PC-3 (cell line): ENCODE measurements at regions not wholly inside any gene's neighbourhood (a gene's known extent, or its start where the extent isn't known, plus 50 kb on each side); places are given as distances from the start of the nearest gene placed in this dataset.

Experiments
- ATAC-seq: fragments of 200-7000 bp; cut with Tn5 transposase; 2 replicates; pipeline ENCODE4 v1.9.1; 2020; ENCODE audit warnings: mild to moderate bottlenecking, moderate library complexity
- BruUV-seq: library from RNA; stranded (reverse); fragments of 400-500 nt; replicated peaks from 2 replicates; lab custom pipeline; 2021; lab: Mats Ljungman, UMichigan
- CTCF ChIA-PET: fragments of 300-600 bp; sonication (Branson Sonifier 250); formaldehyde crosslinking; loops from one replicate; lab custom pipeline; 2022; ENCODE audit warnings: antibody characterized with exemption; lab: Charles Lee
- POLR2A ChIA-PET: fragments of 300-600 bp; sonication (Branson Sonifier 250); formaldehyde crosslinking; loops from one replicate; lab custom pipeline; 2022; ENCODE audit warnings: antibody characterized with exemption; ENCODE audit not compliant: unreplicated experiment; lab: Charles Lee
- DNase-seq: peaks from one replicate; pipeline ENCODE4 v3.0.0-alpha.2; 2015
- H2AFZ ChIP-seq: fragments of 300-600 bp; sonication (generic); 2 replicates; pipeline ENCODE4 v1.6.0; 2016; ENCODE audit warnings: antibody characterized with exemption, low read length
- H3F3A ChIP-seq: fragments of 300-600 bp; sonication (generic); one replicate; pipeline ENCODE4 v1.6.0; 2017; ENCODE audit warnings: antibody characterized with exemption, low read length, control low read depth, mild to moderate bottlenecking; ENCODE audit not compliant: unreplicated experiment
- H3K27ac ChIP-seq: fragments of 300-600 bp; sonication (generic); 2 replicates; pipeline ENCODE4 v1.5.1; 2016; ENCODE audit warnings: mild to moderate bottlenecking, low read length
- H3K27me3 ChIP-seq: fragments of 300-600 bp; sonication (generic); 2 replicates; pipeline ENCODE4 v1.6.1; 2016; ENCODE audit warnings: low read length, mixed read lengths
- H3K36me3 ChIP-seq: fragments of 300-600 bp; sonication (generic); 2 replicates; pipeline ENCODE4 v1.6.1; 2016; ENCODE audit warnings: low read depth, mixed run types, low read length, mixed read lengths
- H3K4me1 ChIP-seq: fragments of 300-600 bp; sonication (generic); 2 replicates; pipeline ENCODE4 v1.5.1; 2016; ENCODE audit warnings: low read length; ENCODE audit not compliant: insufficient read depth
- H3K4me2 ChIP-seq: fragments of 300-600 bp; sonication (generic); 2 replicates; pipeline ENCODE4 v1.6.0; 2016; ENCODE audit warnings: low read length
- H3K4me3 ChIP-seq: fragments of 300-600 bp; sonication (generic); 2 replicates; pipeline ENCODE4 v1.5.1; 2016; ENCODE audit warnings: mild to moderate bottlenecking, low read length, mixed read lengths
- H3K79me2 ChIP-seq: fragments of 300-600 bp; sonication (generic); 2 replicates; pipeline ENCODE4 v1.6.1; 2017; ENCODE audit warnings: low read length, mixed read lengths
- H3K9ac ChIP-seq: fragments of 300-600 bp; sonication (generic); 2 replicates; pipeline ENCODE4 v1.6.0; 2016; ENCODE audit warnings: mild to moderate bottlenecking, low read length
- H3K9me2 ChIP-seq: fragments of 300-600 bp; sonication (generic); replicated peaks from 2 replicates; pipeline ENCODE4 v1.6.1; 2016; ENCODE audit warnings: mixed run types, low read length, mixed read lengths
- H3K9me3 ChIP-seq: fragments of 300-600 bp; sonication (generic); 2 replicates; pipeline ENCODE4 v1.6.1; 2016; ENCODE audit warnings: low read length, mixed read lengths
- H4K20me1 ChIP-seq: fragments of 300-600 bp; sonication (generic); 2 replicates; pipeline ENCODE4 v1.6.1; 2016; ENCODE audit warnings: low read length, mixed read lengths
- EZH2 ChIP-seq: fragments of 300-600 bp; sonication (generic); IDR thresholded peaks from one replicate; pipeline ENCODE4 v1.6.1; 2017; ENCODE audit warnings: antibody characterized with exemption, mild to moderate bottlenecking, low read length; ENCODE audit not compliant: unreplicated experiment
- EZH2phosphoT487 ChIP-seq: fragments of 300-600 bp; sonication (generic); IDR thresholded peaks from 2 replicates; pipeline ENCODE4 v1.6.1; 2018; ENCODE audit warnings: mild to moderate bottlenecking, antibody characterized with exemption, low read length, borderline replicate concordance
- intact Hi-C: fragments of 100-400 bp; cut with micrococcal nuclease; formaldehyde crosslinking; loops from 2 replicates; pipeline ENCODE4 v1.9.0; 2023
- TF ChIP-seq, protein P1 (sequence below): fragments of 300-600 bp; sonication (generic); conservative IDR thresholded peaks from 2 replicates; pipeline ENCODE4 v1.5.1; 2017; ENCODE audit warnings: antibody characterized with exemption, low read depth, mild to moderate bottlenecking, low read length

DNA sequence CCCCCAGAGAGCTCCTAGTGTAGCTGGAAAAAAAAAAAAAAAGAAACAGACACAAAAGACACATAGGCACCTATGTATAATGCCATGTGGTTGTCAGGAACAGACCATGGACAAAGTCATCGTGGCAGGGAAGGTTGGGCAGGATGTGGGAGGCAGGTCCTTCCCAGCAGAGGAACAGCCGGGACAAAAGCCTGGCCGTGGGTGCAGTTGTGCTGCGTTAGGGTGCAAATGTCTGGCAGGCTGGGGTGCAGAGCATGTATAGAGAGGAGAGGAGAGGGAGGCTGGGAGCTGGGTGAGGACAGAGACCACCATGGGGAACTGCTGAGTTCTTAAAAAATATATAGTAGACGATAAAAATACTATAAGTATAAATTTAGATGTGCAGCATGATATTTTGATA, 125.7 kb upstream of the C1orf174 start:
- no peak overlapping the region for H3K4me3 ChIP-seq
- CTCF ChIA-PET: no interaction called here
- no peak overlapping the region for H3K4me2 ChIP-seq
- no peak overlapping the region for H3K27ac ChIP-seq
- no peaks in the 10 kb centered on the region for H3K9me2 ChIP-seq
- no peak for DNase-seq
- no peaks in the 10 kb centered on the region for H3K4me1 ChIP-seq
- peaks cover 90% of the 10 kb centered on the region for H3K27me3 ChIP-seq
- TF ChIP-seq, protein P1, sequence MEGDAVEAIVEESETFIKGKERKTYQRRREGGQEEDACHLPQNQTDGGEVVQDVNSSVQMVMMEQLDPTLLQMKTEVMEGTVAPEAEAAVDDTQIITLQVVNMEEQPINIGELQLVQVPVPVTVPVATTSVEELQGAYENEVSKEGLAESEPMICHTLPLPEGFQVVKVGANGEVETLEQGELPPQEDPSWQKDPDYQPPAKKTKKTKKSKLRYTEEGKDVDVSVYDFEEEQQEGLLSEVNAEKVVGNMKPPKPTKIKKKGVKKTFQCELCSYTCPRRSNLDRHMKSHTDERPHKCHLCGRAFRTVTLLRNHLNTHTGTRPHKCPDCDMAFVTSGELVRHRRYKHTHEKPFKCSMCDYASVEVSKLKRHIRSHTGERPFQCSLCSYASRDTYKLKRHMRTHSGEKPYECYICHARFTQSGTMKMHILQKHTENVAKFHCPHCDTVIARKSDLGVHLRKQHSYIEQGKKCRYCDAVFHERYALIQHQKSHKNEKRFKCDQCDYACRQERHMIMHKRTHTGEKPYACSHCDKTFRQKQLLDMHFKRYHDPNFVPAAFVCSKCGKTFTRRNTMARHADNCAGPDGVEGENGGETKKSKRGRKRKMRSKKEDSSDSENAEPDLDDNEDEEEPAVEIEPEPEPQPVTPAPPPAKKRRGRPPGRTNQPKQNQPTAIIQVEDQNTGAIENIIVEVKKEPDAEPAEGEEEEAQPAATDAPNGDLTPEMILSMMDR: no peak
- TF ChIP-seq EZH2phosphoT487 (no peak), EZH2 (no peak)
- no peaks in the 10 kb centered on the region for H3F3A ChIP-seq
- no peaks in the 10 kb centered on the region for H3K9me3 ChIP-seq
- no peak for ATAC-seq
- intact Hi-C loops: no loop called here
- H3K36me3 ChIP-seq: no peaks in the 10 kb centered on the region
- H3K79me2 ChIP-seq: no peaks in the 10 kb centered on the region
- H3K9ac ChIP-seq: no peak overlapping the region
- POLR2A ChIA-PET: no interaction called here
- no TSS peak for BruUV-seq
- H4K20me1 ChIP-seq: no peaks in the 10 kb centered on the region
- H2AFZ ChIP-seq: no peak overlapping the region

DNA sequence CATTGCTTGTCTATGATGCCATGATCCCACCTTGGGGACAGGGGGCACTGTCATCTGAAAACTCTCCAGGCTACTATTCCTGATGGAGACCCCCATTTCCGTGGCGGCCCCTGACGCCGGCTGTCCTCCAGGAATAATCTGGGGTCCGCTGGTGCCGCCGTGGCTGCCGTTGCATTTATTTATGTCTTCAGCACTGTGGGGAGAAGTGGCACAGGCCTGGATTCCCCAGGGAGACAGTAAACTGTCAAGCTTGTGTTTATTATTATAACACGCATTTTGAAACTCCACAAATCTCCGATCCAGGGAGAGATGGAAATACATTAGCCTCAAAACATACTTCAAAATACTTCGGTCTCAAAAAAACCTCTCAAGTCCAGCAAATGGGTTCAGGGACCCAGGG, 126.9 kb upstream of the C1orf174 start:
- Histone ChIP-seq H3K79me2 (no peaks in the 10 kb centered on the region), H3K4me2 (no peak overlapping the region), H4K20me1 (no peaks in the 10 kb centered on the region), H2AFZ (no peak overlapping the region), H3K9me3 (peaks cover 3% of the 10 kb centered on the region; the same call in 1 of the 2 replicates), H3K9ac (no peak overlapping the region), H3K9me2 (no peaks in the 10 kb centered on the region), H3F3A (no peaks in the 10 kb centered on the region), H3K27me3 (peaks cover 81% of the 10 kb centered on the region), H3K27ac (no peak overlapping the region), H3K4me3 (no peak overlapping the region), H3K36me3 (no peaks in the 10 kb centered on the region), H3K4me1 (no peaks in the 10 kb centered on the region)
- ATAC-seq (no peak), DNase-seq (no peak)
- TF ChIP-seq EZH2: peak; percentile 59
- TF ChIP-seq, protein P1: no peak
- no peak for TF ChIP-seq EZH2phosphoT487
- ChIA-PET CTCF (no interaction called here), POLR2A (no interaction called here)
- intact Hi-C loops: no loop called here
- BruUV-seq: no TSS peak

DNA sequence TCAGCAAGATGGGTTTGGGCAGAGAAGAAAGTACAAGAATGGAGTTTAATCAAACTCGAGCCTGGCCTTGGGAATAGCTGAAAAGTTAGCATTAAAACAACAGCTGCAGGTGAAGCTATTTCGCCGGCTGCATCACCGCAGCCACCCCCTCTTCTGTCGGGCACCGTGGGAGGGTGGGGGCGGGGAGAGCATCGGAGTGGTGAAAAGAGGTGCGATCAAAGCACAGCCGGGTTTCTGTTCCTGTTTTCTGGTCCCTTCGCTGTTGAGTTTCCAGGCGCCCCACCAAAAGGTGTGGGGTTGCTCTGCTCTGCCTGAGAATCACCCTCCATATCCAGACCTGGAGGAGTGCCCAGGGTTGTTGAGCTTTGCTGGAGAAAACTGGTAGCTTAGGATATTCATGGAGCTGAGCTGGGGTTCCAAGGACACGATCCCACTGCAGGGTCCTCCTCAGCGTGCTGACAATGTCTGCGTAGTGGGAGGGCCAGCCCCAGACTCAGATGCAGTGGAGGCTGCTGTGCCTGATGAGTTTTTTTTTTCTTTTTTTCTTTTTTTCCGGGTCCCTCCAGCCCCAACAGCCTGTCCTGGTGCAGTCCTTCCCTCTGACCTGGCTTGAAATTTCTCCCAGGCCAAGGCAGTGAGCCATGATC, 127.5 kb upstream of the C1orf174 start:
- Histone ChIP-seq H3K4me1 (no peaks in the 10 kb centered on the region), H3K9me2 (no peaks in the 10 kb centered on the region), H4K20me1 (no peaks in the 10 kb centered on the region), H3K4me2 (no peak overlapping the region), H3K9ac (no peak overlapping the region), H3K36me3 (no peaks in the 10 kb centered on the region), H3K27me3 (peaks cover 81% of the 10 kb centered on the region), H3K4me3 (no peak overlapping the region), H3K27ac (no peak overlapping the region), H3K79me2 (no peaks in the 10 kb centered on the region), H3F3A (no peaks in the 10 kb centered on the region), H2AFZ (no peak overlapping the region), H3K9me3 (peaks cover 3% of the 10 kb centered on the region; the same call in 1 of the 2 replicates)
- POLR2A ChIA-PET: no interaction called here
- ATAC-seq: no peak
- no TSS peak for BruUV-seq
- CTCF ChIA-PET: no interaction called here
- TF ChIP-seq, protein P1: no peak
- TF ChIP-seq EZH2: no peak
- TF ChIP-seq EZH2phosphoT487: no peak
- intact Hi-C loops: no loop called here
- DNase-seq: no peak
